HT1080 (cell line): ENCODE measurements at regions not wholly inside any gene's neighbourhood (a gene's known extent, or its start where the extent isn't known, plus 50 kb on each side); places are given as distances from the start of the nearest gene placed in this dataset.

Experiments used
- DNase-seq: peaks from one replicate; pipeline ENCODE4 v3.0.0-alpha.2; 2015; ENCODE audit warnings: low read depth

DNA sequence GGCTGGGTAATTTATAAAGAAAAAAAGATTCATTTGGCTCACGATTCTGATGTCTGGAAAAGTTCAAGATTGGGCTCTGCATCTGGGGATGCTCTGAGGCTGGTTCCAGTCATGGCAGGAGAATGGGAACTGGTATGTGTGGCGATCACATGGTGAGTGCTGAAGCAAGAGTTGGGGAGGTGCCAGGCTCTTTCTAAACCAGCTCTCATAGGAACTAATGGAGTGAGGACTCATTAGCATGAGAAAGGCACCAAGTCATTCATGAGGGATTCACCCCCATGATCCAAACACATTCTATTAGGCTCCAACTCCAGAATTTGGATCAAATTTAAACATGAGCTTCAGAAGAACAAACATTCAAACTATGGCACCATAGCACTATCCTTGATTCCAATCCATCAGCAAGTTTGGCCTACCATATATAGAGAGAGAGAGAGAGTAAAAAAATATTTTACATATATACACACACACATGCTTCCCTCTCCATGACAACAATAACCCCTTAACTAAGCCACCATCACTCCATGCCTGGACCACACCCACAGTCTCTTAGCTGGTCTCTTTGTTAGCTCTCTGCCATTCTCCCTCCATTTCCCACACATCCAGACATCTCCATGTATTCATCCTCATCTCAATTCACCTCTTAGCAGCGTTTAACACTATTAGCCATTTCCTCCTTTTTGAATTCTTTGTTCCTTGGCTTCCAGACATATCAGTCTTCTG is 57.9 kb downstream of the NPY start:
- DNase-seq = no peak

DNA sequence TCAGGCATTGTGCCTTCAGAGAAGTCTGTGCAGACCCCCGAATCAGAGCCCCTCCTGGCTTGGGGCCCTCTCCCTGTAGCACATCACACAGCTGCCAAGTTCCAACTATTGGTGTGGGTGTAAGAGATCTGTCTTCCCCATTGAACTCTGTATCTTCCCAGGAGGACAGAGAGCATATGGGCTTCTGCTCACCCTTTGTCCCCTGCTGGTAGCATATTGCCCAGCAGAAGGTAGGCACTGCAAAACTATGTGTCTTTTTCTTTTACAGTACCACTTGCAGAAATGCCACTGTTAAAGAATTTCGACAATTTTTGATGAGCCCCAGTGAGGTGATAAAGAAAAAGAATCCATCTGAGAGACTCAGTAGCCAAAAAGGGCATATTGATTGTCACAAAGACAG is 59.6 kb downstream of the NPY start:
- no peak for DNase-seq

DNA sequence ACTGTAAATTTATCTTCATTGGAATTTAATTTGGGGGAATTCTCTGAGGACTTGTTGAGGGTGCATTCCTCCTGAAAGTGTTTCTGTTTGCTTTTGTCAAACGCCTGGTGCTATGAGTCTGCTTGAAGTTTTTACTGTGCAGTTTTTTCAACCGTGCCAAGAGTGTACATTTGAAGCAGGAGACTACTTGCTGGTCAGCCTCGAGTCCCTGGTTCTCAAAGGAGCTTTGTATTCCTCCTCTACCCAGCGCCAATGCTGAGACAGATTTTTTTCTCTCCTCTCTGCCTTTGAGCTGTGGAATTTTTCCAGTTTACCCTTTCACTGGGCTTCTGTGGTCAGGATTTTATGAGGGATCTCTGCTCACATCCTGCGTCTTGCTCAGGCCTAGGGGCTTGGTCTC is 62.1 kb downstream of the NPY start:
- DNase-seq = peak; percentile 77

DNA sequence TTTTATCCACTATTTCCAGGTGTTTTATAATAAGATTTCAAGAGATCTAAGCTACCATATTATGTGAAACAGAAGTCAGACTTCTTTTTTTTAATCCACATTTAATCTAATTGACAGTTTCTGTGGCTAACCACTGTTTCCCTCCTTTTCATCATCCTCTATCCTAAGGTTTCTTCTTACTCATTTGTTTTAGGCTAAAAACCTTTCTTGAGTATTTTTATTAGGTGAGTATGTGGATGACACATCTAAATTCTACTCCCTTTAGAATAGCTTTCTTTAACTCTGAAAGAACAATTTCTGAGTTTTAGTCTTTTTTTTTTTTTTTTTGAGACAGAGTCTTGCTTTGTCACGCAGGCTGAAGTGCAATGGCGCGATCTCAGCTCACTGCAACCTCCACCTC is 62.7 kb downstream of the NPY start:
- DNase-seq = peak; percentile 61

DNA sequence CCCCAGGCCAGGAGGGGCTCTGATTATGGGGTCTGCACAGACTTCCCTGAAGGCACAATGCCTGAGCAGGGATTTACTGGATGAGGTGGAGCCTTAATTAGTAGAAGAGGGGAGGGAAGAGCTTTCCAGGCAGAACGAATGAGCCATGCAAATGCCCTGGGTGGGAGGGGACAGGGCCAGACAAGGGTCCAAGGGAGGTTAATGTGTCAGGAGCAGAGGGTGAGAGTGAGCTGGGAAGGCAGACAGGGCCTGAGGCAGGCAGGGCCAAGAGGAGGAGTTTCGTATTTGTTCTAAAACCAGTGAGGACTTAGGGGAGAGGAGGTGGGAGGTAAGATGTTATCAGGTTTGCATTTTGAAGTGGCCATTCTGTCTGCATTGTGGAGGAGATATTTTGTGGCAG is 65.3 kb downstream of the NPY start:
- no peak for DNase-seq

DNA sequence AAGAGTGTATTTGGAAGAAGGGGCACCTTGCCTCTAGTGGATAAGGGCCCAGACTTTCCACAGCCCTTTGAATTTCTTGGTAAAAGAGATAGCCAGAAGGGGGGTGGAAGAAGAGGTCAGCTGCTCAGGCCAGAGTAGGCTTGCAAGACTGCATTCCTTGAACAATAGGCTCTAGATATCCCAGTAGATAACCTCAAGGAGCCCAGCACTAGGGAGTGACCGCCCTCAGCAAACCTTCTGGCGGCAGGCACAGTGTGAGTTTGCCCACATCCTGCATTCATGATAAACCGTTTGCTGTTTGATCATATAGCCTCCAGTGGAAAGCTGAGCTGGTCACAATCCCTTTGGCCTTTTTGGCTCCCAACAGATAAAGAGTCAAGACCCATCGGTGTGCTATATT is 70.5 kb downstream of the NPY start:
- DNase-seq = no peak

DNA sequence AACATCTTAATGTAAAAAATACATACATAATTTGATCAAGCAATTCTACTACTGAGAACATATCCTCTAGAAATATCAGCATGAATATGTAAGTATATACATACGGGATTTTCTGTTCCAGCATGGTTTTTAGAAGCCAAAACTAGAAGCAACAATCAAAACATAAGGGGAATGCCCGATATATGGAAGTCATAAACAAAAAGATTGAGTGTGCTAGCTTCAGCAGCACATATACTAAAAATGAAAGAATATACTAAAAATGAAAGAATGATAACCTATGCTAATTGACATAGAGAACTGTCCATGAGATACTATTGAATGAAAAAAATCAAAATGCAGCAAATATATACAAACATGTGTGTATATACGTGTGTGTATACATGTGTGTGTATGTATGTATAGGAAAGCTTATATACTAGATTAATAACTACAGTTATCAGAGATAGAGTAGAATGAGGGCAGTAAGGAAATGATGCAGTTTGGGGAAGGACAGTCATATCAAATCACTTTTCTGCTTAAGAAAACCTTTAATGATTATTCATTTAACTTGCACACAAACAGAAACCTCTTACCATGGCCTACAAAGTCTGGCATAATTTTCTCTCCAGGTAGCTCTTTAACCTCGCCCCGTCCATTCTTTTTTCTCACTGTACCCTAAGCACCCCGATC is 72.9 kb downstream of the NPY start:
- no peak for DNase-seq

DNA sequence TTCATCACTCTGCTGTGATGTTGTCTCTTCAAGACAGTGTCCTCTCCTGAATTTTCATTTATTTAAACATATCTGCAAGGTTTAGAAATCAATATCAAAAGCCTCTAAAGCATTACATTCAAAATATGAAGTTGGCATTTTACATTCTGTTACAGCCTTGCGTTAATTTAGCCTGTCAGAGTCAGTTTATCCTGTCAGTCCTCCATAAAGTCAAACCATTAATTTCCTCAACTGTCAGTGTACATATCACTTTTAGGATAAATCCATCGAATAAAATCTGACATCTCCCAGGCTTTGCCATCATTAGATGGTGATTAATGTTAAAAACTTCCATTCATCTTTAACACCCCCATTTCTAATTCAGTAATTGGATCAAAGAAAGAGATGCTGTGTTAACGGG is 77.0 kb downstream of the NPY start:
- DNase-seq = no peak

DNA sequence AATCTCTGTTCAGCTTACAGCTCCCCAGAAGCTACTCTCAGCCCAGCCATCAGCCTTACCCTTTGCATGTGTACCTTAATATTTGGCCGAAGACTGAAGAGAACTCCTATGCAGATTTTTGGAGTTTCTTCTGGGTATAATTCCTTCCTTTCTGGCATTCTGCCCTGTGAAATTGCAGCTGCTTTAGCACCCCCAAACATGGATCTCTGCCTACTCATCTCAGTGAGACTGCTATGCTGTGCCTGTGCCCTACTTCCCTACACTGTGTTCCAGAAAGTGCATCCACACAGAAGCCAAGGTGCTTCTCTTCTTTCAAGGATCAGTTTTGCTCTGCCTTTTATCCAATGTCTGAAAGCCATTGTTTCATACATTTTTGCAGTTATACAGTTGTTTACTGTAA is 81.6 kb downstream of the NPY start:
- no peak for DNase-seq

DNA sequence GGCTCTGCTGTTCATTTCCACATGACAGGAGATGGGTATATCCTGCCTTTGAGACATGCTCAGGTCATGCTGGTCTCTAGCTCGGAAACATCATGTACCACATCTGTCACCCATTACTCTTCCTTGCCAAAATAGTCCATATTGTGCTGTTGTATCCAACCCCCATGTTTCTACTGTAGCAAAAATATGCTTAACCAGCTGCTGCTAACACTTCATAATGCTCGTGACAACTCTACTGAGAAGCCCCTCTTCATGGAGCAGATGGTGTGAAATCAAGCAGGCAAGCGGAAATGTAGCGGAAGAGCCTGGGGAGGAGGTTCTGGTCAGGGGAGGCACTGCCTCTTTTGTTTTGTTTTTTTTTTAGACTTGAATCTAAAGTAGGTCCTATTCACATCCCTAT is 82.9 kb downstream of the NPY start:
- no peak for DNase-seq

DNA sequence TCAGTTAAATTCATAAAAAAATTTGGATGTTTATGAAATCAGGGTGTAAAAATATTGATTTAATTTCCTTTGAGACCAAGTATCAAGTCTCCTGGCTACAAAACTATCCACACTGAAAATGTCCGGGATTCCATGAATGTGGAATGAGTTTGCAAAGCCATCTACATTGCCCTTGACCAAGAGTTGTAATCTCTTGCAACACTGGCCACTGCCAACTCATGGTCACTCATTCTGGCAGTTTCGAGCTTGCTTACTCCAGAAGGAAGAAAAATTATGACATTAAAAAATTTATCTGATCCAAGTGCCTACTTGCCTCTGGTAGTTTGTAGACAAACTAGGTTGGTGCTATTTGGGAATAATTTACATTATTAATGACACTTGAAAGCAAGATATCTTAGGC is 84.2 kb downstream of the NPY start:
- no peak for DNase-seq

DNA sequence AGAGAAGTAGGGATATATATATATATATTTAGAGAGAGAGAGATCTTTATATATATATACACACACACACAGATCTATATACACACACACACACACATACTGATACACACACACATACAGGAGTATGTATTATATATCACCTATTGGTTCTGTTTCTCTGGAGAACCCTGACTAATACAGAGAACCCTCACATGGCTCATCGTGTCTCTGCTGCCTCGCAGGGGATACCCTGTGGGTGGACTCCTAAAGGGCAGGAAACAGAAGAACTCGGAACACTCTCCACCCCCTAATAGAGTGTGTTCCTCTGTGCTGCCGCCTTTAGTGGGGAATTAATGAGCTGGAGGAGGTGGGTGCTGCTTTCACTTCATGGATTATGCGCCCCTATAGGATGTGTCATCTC is 86.6 kb downstream of the NPY start:
- no peak for DNase-seq

DNA sequence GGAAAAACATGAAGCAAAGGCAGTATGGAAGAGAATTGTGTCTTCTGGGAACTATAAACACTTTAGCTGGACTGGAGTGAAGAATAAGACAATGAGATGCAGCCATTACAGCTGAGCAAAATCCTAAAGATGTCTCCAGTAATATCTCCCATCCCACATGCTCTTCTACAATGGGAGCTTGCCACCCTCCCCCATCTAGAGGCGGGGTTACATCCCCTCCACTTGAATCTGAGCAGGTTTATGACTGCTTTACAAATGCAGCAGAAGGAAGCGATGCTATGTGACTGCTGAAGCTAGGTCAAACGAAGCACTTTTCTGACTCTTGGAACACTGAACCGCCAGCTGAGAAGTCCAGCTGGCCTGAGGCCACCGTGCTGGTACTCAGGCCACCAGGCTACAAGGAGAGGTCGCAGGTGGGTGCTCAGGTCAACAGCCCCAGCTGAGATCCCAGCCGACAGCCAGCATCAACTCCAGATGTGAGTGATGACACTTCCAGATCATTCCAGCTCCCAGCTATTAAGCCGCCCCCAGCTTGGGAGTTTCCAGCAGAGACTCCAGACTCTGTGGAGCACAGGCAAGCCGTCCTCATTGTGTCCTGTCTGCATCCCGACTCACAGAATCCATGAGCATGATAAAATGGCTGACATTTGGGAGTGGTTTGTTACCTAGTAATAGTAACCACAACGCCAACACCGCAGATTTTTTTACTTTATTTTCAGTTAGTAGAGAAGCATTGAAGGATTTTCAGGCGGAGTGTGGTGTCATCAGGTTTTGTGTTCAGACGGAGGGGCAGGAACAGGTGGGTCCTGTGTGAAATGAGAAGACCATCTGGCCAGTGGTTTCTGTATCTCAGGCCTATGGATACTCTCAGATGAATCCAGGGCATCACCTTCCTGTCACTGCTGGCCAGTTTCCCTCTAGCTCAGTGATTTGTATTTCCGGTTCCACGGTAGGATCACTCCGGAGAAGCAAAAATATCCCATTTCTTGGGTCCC is 89.3 kb downstream of the NPY start:
- DNase-seq = no peak

DNA sequence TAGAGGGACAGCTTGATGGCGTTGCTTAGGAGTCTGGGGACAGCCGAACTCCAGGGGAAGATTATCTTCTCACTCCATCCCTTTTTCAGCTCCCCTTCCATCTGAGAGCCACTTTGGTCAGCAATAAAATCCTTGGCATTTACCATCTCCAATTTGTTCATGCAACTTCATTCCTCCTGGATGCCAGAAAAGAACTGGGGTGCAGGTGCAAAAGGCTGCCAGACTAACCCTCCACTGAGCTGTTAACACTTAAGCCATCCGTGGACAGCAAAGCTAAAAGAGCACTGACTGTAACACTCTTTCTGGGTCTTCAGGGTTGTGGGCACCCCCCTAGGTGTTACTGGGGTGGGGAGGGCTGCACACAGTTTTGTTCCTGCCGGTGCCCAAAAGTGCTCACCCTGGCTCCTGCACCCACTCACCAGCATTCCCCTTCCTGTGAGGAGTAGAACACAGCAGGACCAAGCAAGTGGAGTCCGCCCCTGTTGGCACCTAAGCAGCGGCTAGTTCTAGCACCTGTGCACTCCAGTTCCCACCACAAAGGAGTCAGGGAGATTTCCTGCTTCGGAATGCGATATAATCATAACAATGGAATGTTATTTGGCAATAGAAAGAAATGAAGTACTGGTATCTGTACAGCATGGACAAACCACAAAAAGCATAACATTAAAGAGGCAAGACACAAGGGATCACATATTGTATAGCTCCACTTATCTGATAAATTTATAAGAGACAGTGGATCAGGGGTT is 95.1 kb downstream of the NPY start:
- peak; percentile 91 for DNase-seq

DNA sequence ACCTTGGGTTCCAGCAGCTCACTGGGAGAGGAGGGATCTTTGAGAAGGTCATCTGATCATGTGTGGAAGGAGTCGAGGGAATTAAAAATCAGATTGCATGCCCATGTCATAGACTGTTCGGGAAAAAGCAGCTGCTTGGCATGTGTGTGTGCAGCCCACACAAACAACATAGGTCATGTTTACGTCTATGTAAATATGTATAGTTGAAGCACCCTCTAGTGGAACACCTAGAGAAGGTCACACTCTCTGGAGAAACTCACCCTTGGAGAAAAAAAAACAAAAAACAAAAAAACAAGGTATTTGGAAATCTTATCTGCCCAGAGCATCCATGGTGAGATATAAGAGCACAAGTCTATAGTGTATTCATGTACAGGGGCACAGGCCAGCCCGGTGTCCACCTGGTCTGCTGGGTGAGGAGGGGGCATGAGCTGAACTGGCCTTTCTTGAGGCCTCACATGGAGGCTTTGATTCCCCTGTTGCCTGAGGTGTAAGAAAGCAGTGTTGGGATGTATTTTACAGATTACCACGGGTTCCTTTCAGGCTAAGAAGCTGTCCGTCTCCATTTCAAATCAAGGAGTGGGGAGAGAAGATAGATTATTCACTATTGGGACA is 98.0 kb downstream of the NPY start:
- peak; percentile 26 for DNase-seq

DNA sequence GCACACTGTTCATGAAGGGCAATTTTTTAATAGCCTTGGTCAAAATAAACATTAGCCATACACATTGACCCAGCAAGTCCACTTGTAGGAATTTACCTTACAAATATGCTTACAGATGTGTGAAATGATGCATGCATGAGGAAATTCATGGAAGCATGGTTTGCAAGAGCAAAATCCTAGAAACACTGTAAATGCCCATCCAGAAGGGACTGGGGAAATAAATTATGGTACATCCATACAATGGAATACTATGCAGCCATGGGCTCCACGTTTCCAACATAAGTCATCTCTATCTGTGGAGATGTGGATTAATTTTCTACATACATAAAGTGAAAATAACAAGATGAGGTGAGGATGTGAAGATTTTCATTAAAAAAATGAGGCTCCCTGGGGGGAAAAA is 99.1 kb downstream of the NPY start:
- no peak for DNase-seq

DNA sequence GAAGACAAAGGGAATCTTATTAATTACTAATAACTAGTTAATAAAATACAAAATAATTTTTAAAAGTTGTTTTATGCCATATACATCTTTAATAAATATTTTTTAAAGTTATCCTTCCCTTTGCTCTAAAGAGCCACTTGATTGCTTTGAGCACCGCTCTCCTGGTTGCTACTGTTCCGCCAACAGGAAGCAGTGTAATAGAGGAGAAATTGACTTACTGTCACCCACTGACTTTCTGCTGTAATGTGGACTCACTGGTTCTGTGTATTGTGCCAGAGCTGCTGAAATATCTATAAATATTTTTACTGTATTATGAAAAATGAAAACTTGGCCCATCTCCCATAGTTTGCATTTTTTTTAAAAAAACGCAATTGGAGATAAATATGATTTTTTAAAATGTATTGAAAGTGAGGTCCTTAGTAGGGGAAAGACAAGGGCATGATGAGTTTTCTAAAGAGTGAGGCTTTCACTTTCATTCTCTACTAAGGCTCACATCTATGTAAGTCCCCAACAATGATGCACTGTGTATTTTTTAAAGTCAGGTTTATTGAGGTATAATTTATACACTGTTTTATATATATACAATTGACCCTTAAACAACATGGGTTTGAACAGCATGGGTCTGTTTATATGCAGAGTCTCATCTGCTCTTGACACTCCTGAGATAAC is 100.5 kb downstream of the NPY start:
- DNase-seq = no peak

DNA sequence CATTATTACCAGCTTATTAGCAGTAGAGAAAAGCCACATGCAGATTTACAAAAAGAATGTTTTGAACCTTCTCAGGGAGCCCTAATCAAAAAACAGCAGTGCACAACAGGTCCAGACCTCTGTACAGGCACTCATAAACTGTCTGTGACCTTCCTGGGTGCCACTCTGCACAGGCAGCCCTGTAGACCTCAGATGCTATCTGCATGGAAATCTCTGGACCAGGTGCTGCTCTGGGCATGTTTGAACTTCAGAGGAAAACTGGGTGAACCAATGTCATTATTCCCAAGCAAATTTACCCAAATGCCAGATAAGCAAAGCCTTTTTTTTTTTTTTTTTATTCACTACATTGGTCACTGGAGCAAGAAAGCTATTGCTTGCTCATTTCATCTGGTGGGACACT is 104.2 kb downstream of the NPY start:
- no peak for DNase-seq

DNA sequence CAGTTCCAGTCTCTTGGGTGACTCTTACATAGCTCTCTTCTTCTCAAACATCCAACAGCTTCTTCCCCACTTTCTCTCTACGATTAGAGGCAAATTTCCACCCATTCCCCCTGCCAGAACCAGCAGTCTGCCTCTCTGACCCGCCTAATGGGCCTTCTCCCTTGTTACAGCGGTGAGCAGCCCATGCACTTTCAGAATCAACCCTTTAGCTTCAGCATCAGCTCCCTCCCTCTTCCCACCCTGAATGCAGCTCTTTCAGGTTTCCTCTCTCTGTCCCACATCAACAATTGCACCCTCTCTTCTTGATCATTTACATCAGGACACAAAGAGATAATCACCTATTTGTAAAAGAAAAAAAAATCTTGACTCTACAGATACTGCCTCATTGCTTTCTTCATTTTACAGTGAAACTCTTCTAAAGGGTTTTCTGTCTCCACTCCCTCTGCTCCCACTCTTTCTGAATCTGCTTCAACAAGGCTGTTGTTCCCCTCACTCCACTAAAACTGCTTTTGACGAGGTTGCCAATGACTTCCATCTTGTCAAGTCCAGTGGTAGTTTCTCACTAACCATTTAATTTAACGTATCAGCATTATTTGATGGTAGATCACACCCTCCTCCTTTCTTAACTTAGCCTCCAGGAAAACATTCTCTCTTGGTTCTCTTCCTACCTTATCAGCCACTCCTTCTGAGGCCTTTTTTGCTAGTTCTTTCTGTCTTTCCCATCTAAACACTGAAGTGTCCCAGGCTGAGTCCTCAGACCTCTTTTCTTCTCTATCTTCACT is 106.6 kb downstream of the NPY start:
- DNase-seq = no peak

DNA sequence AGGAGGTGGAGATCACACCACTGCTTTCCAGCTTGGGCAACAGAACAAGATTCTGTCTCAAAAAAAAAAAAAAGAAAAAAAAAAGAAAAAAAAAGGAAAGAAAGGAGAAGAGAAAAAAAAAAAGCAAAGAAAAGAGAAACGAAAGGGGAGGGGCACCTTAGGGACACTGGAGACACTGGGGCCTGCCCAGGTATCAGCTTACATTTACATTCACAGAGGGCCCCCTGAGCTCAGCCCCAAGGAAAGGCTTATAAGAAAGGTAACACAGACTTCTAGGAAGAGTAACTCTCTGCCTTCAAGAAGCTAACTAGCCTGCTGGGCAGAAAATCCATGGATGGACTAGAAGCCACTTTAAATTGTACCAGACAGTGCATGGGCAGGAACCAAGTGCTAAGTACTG is 108.8 kb downstream of the NPY start:
- no peak for DNase-seq
